Right ventricle myocardium inferior (tissue), 1 donor: ENCODE measurements at regions not wholly inside any gene's neighbourhood (a gene's known extent, or its start where the extent isn't known, plus 50 kb on each side); places are given as distances from the start of the nearest gene placed in this dataset.
"Not testable (repeated sequence)": the region's sequence is repeated elsewhere in the genome, so short reads cannot be mapped to it uniquely, and the experiment has no call there.

Experiments
- ATAC-seq: fragments of 200-7000 bp; cut with Tn5 transposase; one replicate; pipeline ENCODE4 v1.9.1; 2020; ENCODE audit warnings: mild to moderate bottlenecking, moderate library complexity
- DNase-seq: peaks from one replicate; pipeline ENCODE4 v3.0.0; 2021; ENCODE audit errors: missing footprints
- intact Hi-C: fragments of 100-400 bp; cut with DNase I; formaldehyde crosslinking; loops from one replicate; pipeline ENCODE4 v1.11.0; 2022
- donor health status: DM: no; HTN: yes; CAD: no; lungs with severe emphysema.

- DNase-seq (no peak), ATAC-seq (no peak)
- intact Hi-C loops = no loop called here
These were observed 104.5 kb upstream of the INTU start for GRCh38 chr4:127528302-127528701.

- DNase-seq, ATAC-seq, intact Hi-C loops: not testable (repeated sequence)
These were observed 102.9 kb upstream of the INTU start for GRCh38 chr4:127529879-127530278.

- intact Hi-C loops = no loop called here
- ATAC-seq (peak; percentile 97), DNase-seq (no peak)
These were observed 99.6 kb upstream of the INTU start for GRCh38 chr4:127533028-127533700.

GRCh38 chr4:127534041-127534825, 98.5 kb upstream of the INTU start:
- DNase-seq (no peak), ATAC-seq (no peak)
- intact Hi-C loops = no loop called here

GRCh38 chr4:127538016-127538415, 94.7 kb upstream of the INTU start:
- intact Hi-C loops = loop anchor here (2.0 to 5.0 kb wide), 2 partner anchors 59 to 341 kb away; no protein-coding TSS in a partner anchor
- ATAC-seq (no peak), DNase-seq (no peak)

- DNase-seq = no peak
- intact Hi-C loops = no loop called here
- no peak for ATAC-seq
These were observed 92.2 kb upstream of the INTU start for GRCh38 chr4:127540497-127541025.

GRCh38 chr4:127545271-127545670, 87.5 kb upstream of the INTU start:
- DNase-seq = no peak
- intact Hi-C loops = no loop called here
- no peak for ATAC-seq

GRCh38 chr4:127548990-127549925, 83.5 kb upstream of the INTU start:
- DNase-seq = no peak
- intact Hi-C loops = no loop called here
- ATAC-seq = no peak

GRCh38 chr4:127555106-127555505, 77.7 kb upstream of the INTU start:
- DNase-seq = no peak
- intact Hi-C loops = no loop called here
- no peak for ATAC-seq

GRCh38 chr4:127558088-127558487, 74.7 kb upstream of the INTU start:
- ATAC-seq (no peak), DNase-seq (no peak)

GRCh38 chr4:127558489-127559407, 74.0 kb upstream of the INTU start:
- DNase-seq = no peak
- intact Hi-C loops = no loop called here
- no peak for ATAC-seq

More at GRCh38 chr4:127558088-127558487, 74.7 kb upstream of the INTU start:
- intact Hi-C loops = no loop called here

GRCh38 chr4:127559981-127560380, 72.8 kb upstream of the INTU start:
- ATAC-seq (no peak), DNase-seq (no peak)
- intact Hi-C loops = no loop called here

GRCh38 chr4:127560755-127561154, 72.0 kb upstream of the INTU start:
- no peak for ATAC-seq
- DNase-seq = no peak
- intact Hi-C loops = no loop called here

GRCh38 chr4:127574643-127575042, 58.1 kb upstream of the INTU start:
- DNase-seq (no peak), ATAC-seq (no peak)
- intact Hi-C loops = no loop called here

GRCh38 chr4:127575888-127576287, 56.9 kb upstream of the INTU start:
- ATAC-seq (no peak), DNase-seq (no peak)
- intact Hi-C loops = no loop called here

- no peak for DNase-seq
- intact Hi-C loops = no loop called here
- no peak for ATAC-seq
These were observed 54.3 kb upstream of the INTU start for GRCh38 chr4:127578491-127578890.

- intact Hi-C loops = no loop called here
- DNase-seq = no peak
- ATAC-seq = no peak
These were observed 53.8 kb upstream of the INTU start for GRCh38 chr4:127578967-127579366.

- no peak for ATAC-seq
- no peak for DNase-seq
- intact Hi-C loops = no loop called here
These were observed 52.9 kb upstream of the INTU start for GRCh38 chr4:127579821-127580220.
